ENCODE measurements at regions not wholly inside any gene's neighbourhood (a gene's known extent, or its start where the extent isn't known, plus 50 kb on each side); places are given as distances from the start of the nearest gene placed in this dataset.

DNA sequence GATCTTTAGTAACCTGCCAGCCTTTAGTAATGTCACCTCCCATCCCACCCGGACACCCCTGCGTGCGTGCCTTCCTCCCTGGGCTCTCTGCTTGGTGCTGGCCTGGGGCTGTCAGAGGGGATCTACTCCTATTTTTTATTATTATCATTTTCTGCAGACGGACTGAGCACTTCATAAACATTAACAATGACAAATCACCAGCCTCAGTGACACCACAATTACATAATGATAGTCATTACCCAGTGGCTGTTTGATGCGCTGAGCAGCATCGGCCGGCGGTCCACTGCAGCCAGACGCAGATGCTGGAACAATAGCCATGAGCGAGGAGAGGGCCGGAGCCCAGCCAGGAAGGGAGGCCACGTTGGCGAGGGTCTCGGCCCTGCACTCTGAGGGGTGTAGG lies 309.3 kb upstream of the AJAP1 start:
- DNase-seq (ENCODE audit: low read depth) = no peak
- TF ChIP-seq, protein P1, sequence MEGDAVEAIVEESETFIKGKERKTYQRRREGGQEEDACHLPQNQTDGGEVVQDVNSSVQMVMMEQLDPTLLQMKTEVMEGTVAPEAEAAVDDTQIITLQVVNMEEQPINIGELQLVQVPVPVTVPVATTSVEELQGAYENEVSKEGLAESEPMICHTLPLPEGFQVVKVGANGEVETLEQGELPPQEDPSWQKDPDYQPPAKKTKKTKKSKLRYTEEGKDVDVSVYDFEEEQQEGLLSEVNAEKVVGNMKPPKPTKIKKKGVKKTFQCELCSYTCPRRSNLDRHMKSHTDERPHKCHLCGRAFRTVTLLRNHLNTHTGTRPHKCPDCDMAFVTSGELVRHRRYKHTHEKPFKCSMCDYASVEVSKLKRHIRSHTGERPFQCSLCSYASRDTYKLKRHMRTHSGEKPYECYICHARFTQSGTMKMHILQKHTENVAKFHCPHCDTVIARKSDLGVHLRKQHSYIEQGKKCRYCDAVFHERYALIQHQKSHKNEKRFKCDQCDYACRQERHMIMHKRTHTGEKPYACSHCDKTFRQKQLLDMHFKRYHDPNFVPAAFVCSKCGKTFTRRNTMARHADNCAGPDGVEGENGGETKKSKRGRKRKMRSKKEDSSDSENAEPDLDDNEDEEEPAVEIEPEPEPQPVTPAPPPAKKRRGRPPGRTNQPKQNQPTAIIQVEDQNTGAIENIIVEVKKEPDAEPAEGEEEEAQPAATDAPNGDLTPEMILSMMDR (conservative IDR thresholded peaks at IDR 0.05; ENCODE audit: control insufficient read depth, insufficient read depth, low read depth, low read length) = no peak
- no peak overlapping the region for H3K4me3 ChIP-seq (ENCODE audit: control insufficient read depth, low read depth, low read length)

DNA sequence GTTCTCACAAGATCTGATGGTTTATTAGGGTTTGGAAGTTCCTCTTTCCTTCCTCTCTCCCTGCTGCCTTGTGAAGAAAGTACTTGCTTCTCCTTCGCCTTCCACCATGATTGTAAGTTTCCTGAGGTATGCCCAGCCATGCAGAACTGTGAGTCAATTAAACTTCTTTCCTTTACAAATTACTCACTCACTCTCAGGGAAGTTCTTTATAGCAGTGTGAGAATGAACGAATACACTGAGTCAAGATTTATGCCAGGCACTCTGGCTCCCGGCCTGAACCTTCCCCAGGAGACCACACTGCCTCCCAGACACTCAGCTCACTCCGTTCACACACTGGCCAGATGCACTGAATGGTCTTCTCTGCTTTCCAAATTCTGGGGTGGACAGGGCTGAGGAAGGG lies 308.3 kb upstream of the AJAP1 start:
- TF ChIP-seq, protein P1 (conservative IDR thresholded peaks at IDR 0.05; ENCODE audit: control insufficient read depth, insufficient read depth, low read depth, low read length) = no peak
- H3K4me3 ChIP-seq (ENCODE audit: control insufficient read depth, low read depth, low read length) = no peak overlapping the region
- DNase-seq (ENCODE audit: low read depth) = no peak

DNA sequence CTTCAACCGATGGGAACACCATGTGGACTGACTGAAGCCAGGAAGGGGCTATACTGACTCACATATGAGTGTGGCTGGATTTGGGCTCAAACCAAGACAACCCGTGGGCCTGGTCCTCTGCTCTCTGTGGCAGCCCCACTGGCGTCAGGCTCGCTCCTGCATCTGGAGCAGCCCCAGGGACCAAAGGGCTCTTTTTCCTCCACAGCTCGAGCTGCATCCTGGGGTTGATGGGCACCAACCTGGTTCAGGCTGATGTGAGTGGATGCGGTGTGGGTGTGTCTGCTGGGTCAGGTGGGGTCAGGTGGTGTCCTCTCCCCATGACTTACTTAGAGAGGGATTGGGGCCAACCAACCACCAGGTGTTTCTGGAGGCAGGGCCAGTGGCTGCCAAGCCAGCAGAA lies 303.0 kb upstream of the AJAP1 start:
- DNase-seq (ENCODE audit: low read depth) = no peak
- TF ChIP-seq, protein P1 (conservative IDR thresholded peaks at IDR 0.05; ENCODE audit: control insufficient read depth, insufficient read depth, low read depth, low read length) = no peak
- H3K4me3 ChIP-seq (ENCODE audit: control insufficient read depth, low read depth, low read length) = no peak overlapping the region

DNA sequence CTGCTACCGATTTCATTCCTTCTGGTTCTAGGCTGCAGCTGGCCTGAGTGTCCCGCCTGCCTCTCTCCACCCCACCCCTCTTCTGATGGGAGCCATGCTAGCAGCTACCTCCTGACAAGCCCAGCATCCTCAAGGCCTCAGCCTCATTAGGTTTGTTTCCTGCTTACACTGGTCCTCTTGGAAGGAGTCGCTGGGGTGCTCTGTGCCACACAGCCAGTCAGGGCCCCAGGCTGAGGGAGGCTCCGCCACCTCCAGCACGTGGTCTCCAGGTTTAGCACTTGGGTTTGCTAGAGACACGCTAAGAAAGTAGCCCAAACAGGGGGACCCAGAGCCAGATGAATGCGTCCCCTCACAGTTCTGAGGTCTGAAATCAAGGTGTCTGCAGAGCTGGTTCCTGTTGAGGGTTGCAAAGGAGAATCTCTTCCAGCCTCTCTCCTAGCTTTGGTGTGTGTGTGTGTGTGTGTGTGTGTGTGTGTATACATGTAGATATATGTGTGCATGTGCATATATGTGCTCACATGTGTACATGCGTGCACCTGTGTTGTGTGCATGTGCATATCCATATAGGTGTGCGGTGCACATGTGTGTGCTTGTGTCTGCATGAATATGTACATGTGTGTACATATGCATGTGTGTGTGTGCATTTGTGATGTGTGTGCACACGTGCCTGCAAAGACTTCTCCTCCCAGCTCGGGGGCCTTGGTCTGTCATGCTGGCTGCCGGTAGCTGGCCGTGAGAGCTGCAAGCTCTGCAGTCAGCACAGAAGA lies 301.1 kb upstream of the AJAP1 start:
- no peak overlapping the region for H3K4me3 ChIP-seq (ENCODE audit: control insufficient read depth, low read depth, low read length)
- TF ChIP-seq, protein P1 (conservative IDR thresholded peaks at IDR 0.05; ENCODE audit: control insufficient read depth, insufficient read depth, low read depth, low read length) = no peak
- DNase-seq (ENCODE audit: low read depth) = no peak

DNA sequence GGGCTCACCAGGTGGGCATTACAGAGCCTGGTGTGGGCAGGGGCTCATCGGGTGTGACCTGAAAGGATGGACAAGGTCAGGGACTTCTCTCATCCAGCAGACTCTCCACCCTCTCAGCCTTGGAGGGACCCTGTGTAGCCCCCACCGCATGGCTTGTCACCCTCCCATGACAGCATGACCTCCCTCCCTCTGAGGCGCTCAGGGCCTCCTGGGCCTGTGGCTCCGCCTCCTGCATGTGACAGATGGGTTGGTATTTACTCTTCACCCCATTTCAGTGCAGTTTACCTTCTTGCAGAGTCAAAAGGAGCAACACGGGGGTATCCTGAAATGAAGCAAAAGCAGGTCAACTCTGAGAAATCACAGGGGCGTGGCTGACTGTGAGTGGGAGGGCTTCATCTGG lies 298.6 kb upstream of the AJAP1 start:
- TF ChIP-seq, protein P1 (conservative IDR thresholded peaks at IDR 0.05; ENCODE audit: control insufficient read depth, insufficient read depth, low read depth, low read length) = no peak

DNA sequence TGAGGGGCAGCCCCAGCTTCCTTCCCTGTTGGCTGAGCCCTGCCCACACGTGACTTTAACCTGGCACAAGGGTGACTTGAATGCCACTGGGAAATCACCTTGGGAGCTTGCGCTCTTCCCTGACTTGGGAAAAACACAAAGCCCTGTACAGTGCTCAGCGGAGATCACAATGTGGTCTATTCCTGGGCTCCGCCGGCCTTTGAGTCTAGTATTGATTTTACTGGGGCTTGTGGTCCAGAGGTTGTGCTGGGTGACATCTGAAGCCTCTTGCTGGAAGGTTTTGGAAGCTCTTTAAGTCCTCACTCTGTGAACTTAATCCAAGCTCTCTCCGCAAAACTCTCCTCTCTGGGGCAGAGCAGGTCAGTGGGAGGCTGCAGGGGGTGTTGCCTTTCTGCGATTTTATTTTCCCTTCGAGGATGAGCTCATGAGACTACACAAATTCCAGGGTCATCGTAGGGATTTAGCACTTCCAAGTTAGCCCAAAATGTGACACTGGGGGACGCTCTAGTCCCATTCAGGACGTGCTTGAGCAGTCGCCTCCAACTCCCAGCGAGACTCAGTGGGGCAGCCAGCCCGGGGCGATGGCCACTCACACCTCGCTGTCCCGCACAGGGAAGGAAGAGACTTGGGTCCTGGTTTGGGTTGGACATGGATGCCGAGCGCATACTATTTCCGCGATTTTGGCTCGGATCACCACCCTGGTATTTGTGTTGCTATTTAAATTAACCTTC lies 291.9 kb upstream of the AJAP1 start:
- DNase-seq (ENCODE audit: low read depth) = no peak
- no peak overlapping the region for H3K4me3 ChIP-seq (ENCODE audit: control insufficient read depth, low read depth, low read length)
- TF ChIP-seq, protein P1 (conservative IDR thresholded peaks at IDR 0.05; ENCODE audit: control insufficient read depth, insufficient read depth, low read depth, low read length) = no peak

More for the DNA sequence above, 298.6 kb upstream of the AJAP1 start:
- DNase-seq (ENCODE audit: low read depth) = no peak
- H3K4me3 ChIP-seq (ENCODE audit: control insufficient read depth, low read depth, low read length) = no peak overlapping the region
